SH-SY5Y (cell line): ENCODE measurements at regions not wholly inside any gene's neighbourhood (a gene's known extent, or its start where the extent isn't known, plus 50 kb on each side); places are given as distances from the start of the nearest gene placed in this dataset.

ENCODE experiments used
- GATA2 ChIP-seq: IDR thresholded peaks from 2 replicates; pipeline ENCODE4 v1.6.1; 2011; ENCODE audit warnings: mild to moderate bottlenecking, low read depth, low read length
- GATA3 ChIP-seq: IDR thresholded peaks from 2 replicates; pipeline ENCODE4 v1.6.1; 2011; ENCODE audit warnings: low read depth, mild to moderate bottlenecking, low read length, moderate library complexity

- no peak for TF ChIP-seq GATA2
- no peak for TF ChIP-seq GATA3
Observed at GRCh38 chr19:33879818-33880575, 83.3 kb downstream of the KCTD15 start.
